Central memory CD8-positive, alpha-beta T cell (primary cell): ENCODE measurements at regions not wholly inside any gene's neighbourhood (a gene's known extent, or its start where the extent isn't known, plus 50 kb on each side); places are given as distances from the start of the nearest gene placed in this dataset.
"Not testable (repeated sequence)": the region's sequence is repeated elsewhere in the genome, so short reads cannot be mapped to it uniquely, and the experiment has no call there.

Source experiments
- ATAC-seq: fragments of 150-1000 bp; cut with Tn5 transposase; replicated peaks from 2 replicates; pipeline ENCODE4 v1.10.0; 2022; ENCODE audit warnings: mild to moderate bottlenecking, moderate FRiP score, moderate number of reproducible peaks; ENCODE audit not compliant: poor library complexity, severe bottlenecking; ENCODE audit errors: extremely low read depth
- DNase-seq, 2 donors: peaks; one replicate each; pipeline ENCODE4 v3.0.0; 2021; ENCODE audit warnings: low spot score in 2 of 2
- H3K27ac Mint-ChIP-seq: one replicate; pipeline ENCODE4 v1.8.0; 2022; ENCODE audit warnings: low read depth, mild to moderate bottlenecking, moderate library complexity, mixed read lengths
- H3K27me3 Mint-ChIP-seq: one replicate; pipeline ENCODE4 v1.8.0; 2022; ENCODE audit warnings: mixed read lengths
- H3K36me3 Mint-ChIP-seq: one replicate; pipeline ENCODE4 v1.8.0; 2022; ENCODE audit warnings: mild to moderate bottlenecking, moderate library complexity, mixed read lengths; ENCODE audit not compliant: insufficient read depth
- H3K4me1 Mint-ChIP-seq: one replicate; pipeline ENCODE4 v1.8.0; 2022; ENCODE audit warnings: mixed read lengths
- H3K4me3 Mint-ChIP-seq: one replicate; pipeline ENCODE4 v1.8.0; 2022; ENCODE audit warnings: mild to moderate bottlenecking, moderate library complexity, mixed read lengths
- H3K9me3 Mint-ChIP-seq: one replicate; pipeline ENCODE4 v1.8.0; 2022; ENCODE audit warnings: mixed read lengths

DNA sequence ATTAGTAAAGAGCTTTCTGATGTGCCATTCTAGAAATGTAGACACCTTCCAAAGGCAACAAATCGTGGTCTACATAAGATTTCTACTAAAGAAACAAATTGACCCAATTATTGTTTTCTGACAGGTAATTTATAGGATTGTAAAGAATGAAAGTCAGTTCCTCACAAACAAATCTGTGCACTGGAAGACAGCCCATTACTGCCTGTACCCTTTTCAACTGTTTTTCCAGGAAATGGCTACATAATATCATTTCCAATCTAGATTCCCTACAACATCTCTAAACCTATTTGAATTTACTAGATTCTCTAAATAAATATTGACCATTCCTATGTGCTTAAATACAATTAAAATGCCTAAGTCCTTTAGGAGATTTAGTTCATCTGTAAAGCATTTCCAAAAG is 939.1 kb downstream of the FSCB start:
- no peaks in the 10 kb centered on the region for H3K27me3 Mint-ChIP-seq
- no peak overlapping the region for H3K4me3 Mint-ChIP-seq
- H3K27ac Mint-ChIP-seq, result no peak overlapping the region
- no peaks in the 10 kb centered on the region for H3K4me1 Mint-ChIP-seq
- ATAC-seq (no peak), DNase-seq (no peak)
- no peaks in the 10 kb centered on the region for H3K36me3 Mint-ChIP-seq
- H3K9me3 Mint-ChIP-seq, result no peaks in the 10 kb centered on the region

DNA sequence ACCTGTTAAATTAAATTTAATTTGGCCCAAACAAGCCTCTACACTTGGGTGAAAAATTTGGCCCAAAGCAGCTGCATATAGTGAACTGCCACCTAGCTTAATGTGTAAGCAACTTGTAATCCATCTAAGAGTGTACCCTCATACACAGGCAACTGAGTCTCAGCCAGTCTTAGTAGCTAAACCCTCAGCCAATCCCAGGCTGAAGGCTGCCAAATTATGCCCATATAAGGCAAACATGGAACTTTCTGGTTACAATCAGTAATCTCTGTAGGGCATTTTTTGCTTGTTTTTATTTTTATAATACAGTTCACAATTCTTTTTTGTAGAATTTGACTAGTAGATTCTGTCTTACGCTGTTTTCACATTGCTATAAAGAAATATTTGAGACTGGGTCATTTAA is 958.7 kb downstream of the FSCB start:
- Mint-ChIP-seq H3K4me1 (no peaks in the 10 kb centered on the region), H3K4me3 (no peak overlapping the region), H3K27me3 (no peaks in the 10 kb centered on the region), H3K27ac (no peak overlapping the region), H3K9me3 (peaks cover 7% of the 10 kb centered on the region), H3K36me3 (peaks cover 2% of the 10 kb centered on the region)
- ATAC-seq, result no peak
- no peak for DNase-seq

DNA sequence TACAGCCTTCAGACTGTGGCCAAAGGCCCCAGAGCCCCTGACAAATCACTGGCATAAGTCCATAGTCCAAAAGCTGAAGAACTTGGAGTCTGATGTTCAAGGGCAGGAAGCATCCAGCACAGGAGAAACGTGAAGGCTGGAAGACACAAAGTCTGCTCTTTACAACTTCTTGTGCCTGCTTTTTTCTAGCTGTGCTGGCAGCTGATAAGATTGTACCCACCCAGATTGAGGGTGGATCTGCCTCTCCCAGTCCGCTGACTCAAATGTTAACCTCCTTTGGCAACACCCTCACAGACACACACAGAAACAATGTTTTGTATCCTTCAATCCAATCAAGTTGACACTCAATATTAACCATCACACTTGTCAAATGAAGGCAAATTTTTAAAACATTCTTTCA is 959.5 kb downstream of the FSCB start:
- DNase-seq, H3K27ac Mint-ChIP-seq, H3K27me3 Mint-ChIP-seq, H3K4me3 Mint-ChIP-seq, H3K36me3 Mint-ChIP-seq, H3K4me1 Mint-ChIP-seq, ATAC-seq: not testable (repeated sequence)
- peaks cover 12% of the 10 kb centered on the region for H3K9me3 Mint-ChIP-seq

DNA sequence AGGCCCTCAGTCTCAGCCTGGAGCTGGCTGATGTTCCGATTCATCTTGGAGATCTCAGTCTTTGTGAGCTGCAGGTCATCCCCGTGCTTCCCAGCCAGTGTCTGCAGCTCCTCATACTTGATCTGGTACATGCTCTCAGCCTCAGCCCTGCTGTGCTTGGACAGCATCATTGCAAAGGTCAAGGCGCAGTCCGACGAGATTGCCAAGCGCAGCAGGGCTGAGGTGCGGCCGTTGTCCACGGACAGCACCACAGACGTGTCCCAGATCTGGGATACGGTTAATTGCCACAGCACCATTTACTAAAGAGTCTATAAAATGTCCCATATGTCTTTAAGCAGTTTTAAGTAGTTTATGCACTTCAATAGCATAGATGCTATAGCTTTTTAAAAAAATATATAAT is 965.7 kb downstream of the FSCB start:
- Mint-ChIP-seq H3K27ac (no peak overlapping the region), H3K27me3 (no peaks in the 10 kb centered on the region), H3K4me3 (no peak overlapping the region), H3K9me3 (peaks cover 25% of the 10 kb centered on the region), H3K36me3 (peaks cover 2% of the 10 kb centered on the region), H3K4me1 (no peaks in the 10 kb centered on the region)
- ATAC-seq (no peak), DNase-seq (no peak)

DNA sequence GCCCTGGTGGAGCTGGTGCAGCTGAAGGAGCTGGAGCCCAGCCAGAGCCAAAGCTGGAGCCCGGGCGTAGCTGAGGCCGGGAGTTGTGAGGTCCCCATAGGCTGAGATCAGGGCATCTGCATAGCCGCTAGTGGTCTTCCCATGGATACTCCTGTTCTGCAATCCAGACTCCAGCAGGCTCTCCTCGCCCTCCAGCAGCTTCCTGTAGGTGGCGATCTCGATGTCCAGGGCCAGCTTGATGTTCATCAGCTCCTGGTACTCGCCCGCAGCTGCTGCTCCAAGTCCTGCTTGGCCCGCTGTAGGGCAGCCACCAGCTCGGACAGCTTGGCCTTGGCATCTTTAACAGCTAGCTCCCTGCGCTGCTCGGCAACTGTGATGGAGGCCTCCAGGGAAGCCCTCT is 966.1 kb downstream of the FSCB start:
- Mint-ChIP-seq H3K4me3 (no peak overlapping the region), H3K27ac (no peak overlapping the region), H3K36me3 (peaks cover 2% of the 10 kb centered on the region), H3K4me1 (no peaks in the 10 kb centered on the region), H3K27me3 (no peaks in the 10 kb centered on the region), H3K9me3 (peaks cover 25% of the 10 kb centered on the region)
- DNase-seq, result no peak
- no peak for ATAC-seq

DNA sequence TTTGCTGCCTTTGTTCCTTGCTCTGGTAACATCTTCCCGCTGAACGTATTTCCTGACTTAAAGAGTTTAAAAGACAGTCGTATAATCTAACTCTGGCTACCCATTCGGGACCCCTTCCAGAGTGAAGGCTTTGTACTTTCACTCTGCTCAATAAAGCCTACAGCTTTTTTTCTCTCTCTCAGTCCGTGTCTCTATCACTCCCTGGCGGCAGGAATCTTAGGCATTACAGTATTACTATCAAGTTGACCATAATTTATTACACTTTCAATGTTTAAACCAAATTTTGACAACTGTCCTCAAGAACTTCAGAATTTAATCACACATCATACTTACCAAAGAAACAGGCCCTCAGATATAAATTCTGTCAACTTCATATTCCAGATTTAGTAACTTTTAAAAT is 967.9 kb downstream of the FSCB start:
- Mint-ChIP-seq H3K4me3 (no peak overlapping the region), H3K9me3 (peaks cover 35% of the 10 kb centered on the region)
- no peak for ATAC-seq

DNA sequence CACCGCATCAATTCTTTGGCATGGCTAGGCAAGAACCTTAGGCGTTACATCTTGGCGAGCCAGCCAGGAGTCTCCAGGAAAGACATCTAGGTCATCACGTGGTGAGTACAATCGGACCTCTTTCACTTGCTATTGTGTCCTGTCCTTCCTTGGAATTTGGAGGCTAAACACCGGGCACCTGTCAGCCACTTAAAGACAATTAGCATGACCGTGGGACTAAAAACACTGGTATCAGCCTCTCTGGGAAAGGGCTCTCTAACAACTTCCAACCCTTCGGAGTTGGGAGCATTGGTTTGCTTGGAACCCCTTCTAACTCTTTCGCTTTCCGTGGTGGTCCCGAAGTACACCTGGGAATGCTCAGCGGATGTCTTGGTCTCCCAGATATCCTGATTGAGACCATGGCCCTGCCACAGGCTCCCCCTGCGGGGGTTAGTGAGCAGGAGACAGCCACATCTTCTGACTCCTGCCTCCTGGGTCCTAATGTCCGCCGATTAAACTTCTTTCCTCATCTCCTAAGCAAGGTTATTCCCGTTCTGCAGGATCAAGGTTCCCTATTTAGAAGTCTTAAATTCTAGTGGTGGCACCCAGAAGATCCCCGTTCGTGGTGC is 971.7 kb downstream of the FSCB start:
- H3K27ac Mint-ChIP-seq, result no peak overlapping the region
- H3K36me3 Mint-ChIP-seq, result no peaks in the 10 kb centered on the region
- ATAC-seq, result no peak
- no peaks in the 10 kb centered on the region for H3K27me3 Mint-ChIP-seq
- no peak overlapping the region for H3K4me3 Mint-ChIP-seq
- peaks cover 28% of the 10 kb centered on the region for H3K9me3 Mint-ChIP-seq
- no peaks in the 10 kb centered on the region for H3K4me1 Mint-ChIP-seq
- DNase-seq, result no peak

More for the DNA sequence above, 967.9 kb downstream of the FSCB start:
- no peaks in the 10 kb centered on the region for H3K27me3 Mint-ChIP-seq
- no peaks in the 10 kb centered on the region for H3K36me3 Mint-ChIP-seq
- no peak overlapping the region for H3K27ac Mint-ChIP-seq
- no peaks in the 10 kb centered on the region for H3K4me1 Mint-ChIP-seq
- DNase-seq, result no peak

DNA sequence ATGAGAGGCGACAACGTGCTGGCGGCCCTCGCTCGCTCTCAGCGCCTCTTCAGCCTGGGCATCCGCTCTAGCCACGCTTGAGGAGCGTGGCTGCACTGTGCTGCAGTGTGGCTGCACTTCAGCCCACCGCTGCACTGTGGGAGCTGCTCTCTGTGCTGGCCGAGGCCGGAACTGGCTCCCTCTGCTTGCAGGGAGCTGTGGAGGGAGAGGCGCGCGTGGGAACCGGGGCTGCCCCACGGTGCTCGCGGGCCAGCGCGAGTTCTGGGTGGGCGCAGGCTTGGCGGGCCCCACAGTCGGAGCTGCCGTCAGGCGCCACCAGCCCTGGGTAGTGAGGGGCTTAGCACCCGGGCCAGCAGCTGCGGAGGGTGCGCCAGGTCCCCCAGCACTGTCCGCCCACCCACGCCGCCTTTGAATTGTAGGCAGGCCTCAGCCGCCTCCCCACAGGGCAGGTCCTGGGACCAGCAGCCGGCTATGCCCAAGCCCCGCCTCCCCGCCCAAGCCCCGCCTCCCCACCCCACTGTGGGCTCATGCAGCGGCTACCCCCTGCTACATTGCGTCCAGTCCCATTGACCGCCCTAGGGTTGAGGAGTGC is 974.2 kb downstream of the FSCB start:
- no peaks in the 10 kb centered on the region for H3K27me3 Mint-ChIP-seq
- H3K4me3 Mint-ChIP-seq, result no peak overlapping the region
- H3K4me1 Mint-ChIP-seq, result no peaks in the 10 kb centered on the region
- no peaks in the 10 kb centered on the region for H3K36me3 Mint-ChIP-seq
- H3K9me3 Mint-ChIP-seq, result peaks cover 15% of the 10 kb centered on the region
- H3K27ac Mint-ChIP-seq, result no peak overlapping the region
- ATAC-seq, result no peak
- DNase-seq, result no peak

DNA sequence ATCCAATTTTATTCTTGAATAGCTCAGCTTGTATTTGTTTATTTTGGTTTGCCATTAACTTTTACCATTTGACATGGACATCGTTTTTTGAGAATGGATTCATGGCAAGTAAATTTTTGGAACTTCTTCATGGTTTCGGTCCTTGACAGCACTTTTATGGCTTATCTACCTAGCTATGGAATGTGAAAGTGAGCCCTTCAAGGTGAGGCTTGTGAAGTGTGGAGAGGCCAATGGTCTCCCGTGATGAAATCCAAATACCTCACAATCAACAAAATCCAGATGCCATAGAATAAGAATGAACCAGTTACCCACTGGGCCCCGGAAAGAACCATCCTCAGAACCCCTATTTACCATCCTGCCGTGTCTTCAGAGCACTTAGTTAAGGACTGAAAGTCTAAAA is 978.8 kb downstream of the FSCB start:
- DNase-seq (no peak), ATAC-seq (no peak)
- H3K4me3 Mint-ChIP-seq, result no peak overlapping the region
- H3K27me3 Mint-ChIP-seq, result no peaks in the 10 kb centered on the region
- H3K9me3 Mint-ChIP-seq, result peaks cover 5% of the 10 kb centered on the region
- no peaks in the 10 kb centered on the region for H3K4me1 Mint-ChIP-seq
- H3K27ac Mint-ChIP-seq, result no peak overlapping the region
- H3K36me3 Mint-ChIP-seq, result no peaks in the 10 kb centered on the region

DNA sequence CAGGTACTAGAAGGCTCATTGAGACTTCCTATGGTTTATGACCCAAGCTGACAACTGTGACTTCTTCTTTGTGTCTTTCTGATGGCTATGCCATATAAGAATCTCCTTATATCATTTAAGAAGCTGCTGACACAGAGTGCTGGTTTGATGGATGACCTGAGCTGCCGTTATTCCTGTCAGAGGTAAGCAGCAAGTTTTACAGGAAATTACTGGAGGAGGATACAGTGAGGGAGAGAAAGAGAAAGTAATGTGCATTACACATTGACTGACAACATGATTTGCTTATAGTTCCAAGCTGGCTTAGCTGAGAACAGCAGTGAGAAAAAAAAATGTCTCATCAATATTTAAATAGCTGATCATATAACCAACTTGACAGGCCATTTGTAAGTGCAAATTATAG is 981.4 kb downstream of the FSCB start:
- H3K27me3 Mint-ChIP-seq, result no peaks in the 10 kb centered on the region
- H3K27ac Mint-ChIP-seq, result no peak overlapping the region
- DNase-seq (no peak), ATAC-seq (no peak)
- no peaks in the 10 kb centered on the region for H3K4me1 Mint-ChIP-seq
- no peak overlapping the region for H3K4me3 Mint-ChIP-seq
- H3K36me3 Mint-ChIP-seq, result no peaks in the 10 kb centered on the region
- H3K9me3 Mint-ChIP-seq, result peaks cover 5% of the 10 kb centered on the region

DNA sequence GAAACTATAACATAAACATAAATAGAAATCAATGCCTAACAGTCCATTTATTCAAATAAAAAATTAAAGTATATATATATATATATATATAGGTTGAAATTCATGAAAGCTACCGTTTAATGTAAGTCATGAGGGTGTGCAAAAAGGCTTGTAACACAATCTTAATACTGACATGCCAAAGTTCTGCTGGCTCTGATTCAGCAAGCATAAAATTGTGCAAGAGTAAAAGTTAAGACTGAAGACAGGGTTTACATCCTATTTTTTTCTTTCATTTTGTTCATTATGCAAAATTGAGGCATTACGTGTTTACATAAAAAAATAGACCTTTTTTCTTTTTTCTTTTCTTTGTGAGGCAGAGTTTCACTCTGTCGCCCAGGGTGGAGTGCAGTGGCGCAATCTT is 984.2 kb downstream of the FSCB start:
- DNase-seq (no peak), ATAC-seq (no peak)
- Mint-ChIP-seq H3K27me3 (no peaks in the 10 kb centered on the region), H3K9me3 (peaks cover 11% of the 10 kb centered on the region), H3K27ac (no peak overlapping the region), H3K4me1 (no peaks in the 10 kb centered on the region), H3K4me3 (no peak overlapping the region), H3K36me3 (no peaks in the 10 kb centered on the region)

DNA sequence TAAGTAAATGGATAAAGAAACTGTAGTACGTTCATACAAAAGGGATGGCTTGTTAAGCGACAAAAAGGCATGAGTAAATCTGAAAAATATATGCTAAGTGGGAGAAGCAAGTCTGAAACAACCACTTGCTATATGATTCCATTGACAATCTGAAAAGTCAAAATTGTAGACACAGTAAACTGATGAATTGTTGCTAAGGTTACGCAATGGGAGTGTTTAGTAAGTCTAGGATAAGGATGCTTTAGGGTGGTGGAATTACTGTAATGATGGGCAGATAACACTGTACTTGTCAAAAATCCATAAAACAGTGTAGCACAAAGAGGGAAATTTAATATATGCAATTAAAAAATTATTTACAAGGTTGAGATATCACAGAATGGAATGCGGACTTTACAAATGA is 984.9 kb downstream of the FSCB start:
- no peak for ATAC-seq
- H3K27ac Mint-ChIP-seq, result no peak overlapping the region
- H3K27me3 Mint-ChIP-seq, result no peaks in the 10 kb centered on the region
- peaks cover 11% of the 10 kb centered on the region for H3K9me3 Mint-ChIP-seq
- no peak overlapping the region for H3K4me3 Mint-ChIP-seq
- H3K36me3 Mint-ChIP-seq, result no peaks in the 10 kb centered on the region
- H3K4me1 Mint-ChIP-seq, result no peaks in the 10 kb centered on the region
- DNase-seq, result no peak

DNA sequence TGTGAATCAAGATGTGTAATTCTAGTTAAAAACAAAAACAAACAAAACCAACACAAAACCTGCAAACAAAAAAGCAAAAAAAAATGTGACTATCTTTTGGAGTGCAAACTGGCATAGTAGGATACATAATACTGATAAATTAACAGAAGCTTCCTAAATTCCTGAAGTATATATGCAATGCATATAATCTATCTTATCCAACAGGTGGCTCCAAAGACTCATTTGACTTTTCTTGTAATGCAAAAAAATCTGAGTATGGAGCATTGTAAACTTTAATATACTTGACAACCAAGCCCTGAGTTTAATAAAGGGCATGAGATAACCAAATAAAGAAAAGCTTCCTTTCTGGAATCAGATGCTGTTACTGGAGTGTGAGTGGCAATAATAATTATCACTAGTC is 1003.6 kb downstream of the FSCB start:
- Mint-ChIP-seq H3K27ac (no peak overlapping the region), H3K4me3 (no peak overlapping the region), H3K36me3 (no peaks in the 10 kb centered on the region), H3K9me3 (peaks cover 7% of the 10 kb centered on the region), H3K4me1 (no peaks in the 10 kb centered on the region), H3K27me3 (no peaks in the 10 kb centered on the region)
- DNase-seq, result no peak
- no peak for ATAC-seq
